CD4-positive, alpha-beta T cell treated with Interleukin-17A for 4 hours (primary cell): ENCODE measurements at regions not wholly inside any gene's neighbourhood (a gene's known extent, or its start where the extent isn't known, plus 50 kb on each side); places are given as distances from the start of the nearest gene placed in this dataset.

Source experiments
- DNase-seq: peaks from one replicate; pipeline ENCODE4 v3.0.0-alpha.2; 2020; ENCODE audit warnings: mixed read lengths

DNA sequence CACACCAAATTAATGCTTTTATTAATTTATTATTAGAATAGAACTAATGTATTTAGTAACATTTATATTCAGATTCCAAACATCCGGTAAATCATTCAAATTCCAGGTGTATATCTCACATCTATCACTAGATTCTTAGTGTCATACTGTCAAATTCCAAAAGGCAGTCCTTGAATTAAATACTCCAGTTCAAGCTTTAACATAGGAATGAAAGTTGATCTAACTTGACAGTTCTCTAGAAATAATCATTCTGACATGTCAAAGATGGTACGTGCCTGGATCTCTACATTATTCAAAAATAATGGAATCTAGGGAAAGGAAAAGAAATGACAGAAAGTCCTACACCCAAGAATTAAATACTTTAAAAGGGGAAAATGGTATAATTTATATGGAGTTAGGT is 1161.5 kb downstream of the PCDH9 start:
- no peak for DNase-seq

DNA sequence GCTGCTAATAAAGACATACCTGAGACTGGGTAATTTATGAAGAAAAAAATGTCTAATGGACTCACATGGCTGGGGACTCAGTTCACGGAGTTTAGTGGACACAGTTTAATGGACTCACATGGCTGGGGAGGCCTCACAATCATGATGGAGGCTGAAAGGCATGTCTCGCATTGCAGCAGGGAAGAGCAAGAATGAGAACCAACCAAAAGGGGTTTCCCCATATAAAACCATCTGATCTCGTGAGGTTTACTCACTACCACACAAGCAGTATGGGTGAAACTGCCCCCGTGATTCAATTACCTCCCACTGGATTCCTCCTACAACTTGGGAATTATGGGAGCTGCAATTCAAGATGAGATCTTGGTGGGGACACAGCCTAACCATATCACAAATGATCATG is 1181.2 kb downstream of the PCDH9 start:
- DNase-seq, result no peak

DNA sequence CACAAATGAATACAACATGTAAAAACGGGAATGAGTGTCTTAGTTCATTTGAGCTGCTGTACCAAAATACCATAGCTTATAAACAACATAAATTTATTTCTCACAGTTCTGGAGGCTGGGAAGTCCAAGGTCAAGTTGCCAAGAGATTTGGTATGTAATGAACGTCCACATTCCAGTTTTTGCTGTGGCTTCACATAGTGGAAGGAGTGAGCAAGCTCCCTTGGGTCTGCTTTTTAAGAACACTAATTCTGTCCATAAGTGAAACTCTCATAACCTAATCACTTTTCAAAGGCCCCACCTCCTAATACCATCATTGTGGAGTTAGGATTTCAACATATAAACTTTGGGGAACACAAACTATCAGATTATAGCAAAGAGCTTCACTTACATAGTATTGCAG is 1189.6 kb downstream of the PCDH9 start:
- DNase-seq, result no peak

DNA sequence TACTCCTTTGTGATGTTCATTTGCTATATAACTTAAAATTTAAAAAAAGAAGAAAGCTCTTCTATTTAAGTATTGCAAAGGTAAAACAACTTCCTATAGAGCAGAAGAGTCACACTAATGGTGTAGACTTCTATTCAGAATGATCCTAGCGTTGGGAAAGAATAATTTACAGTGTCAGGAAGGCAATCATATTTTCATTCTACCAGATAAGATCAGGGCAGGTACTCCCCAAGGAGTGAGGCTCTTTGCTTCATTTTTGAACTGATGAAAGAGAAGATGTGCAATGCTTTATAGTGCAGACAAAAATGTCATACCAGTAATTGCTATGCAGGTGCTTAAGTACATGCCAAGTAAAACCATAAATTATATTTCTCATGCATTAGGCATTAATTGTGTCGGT is 1193.0 kb downstream of the PCDH9 start:
- DNase-seq, result no peak

DNA sequence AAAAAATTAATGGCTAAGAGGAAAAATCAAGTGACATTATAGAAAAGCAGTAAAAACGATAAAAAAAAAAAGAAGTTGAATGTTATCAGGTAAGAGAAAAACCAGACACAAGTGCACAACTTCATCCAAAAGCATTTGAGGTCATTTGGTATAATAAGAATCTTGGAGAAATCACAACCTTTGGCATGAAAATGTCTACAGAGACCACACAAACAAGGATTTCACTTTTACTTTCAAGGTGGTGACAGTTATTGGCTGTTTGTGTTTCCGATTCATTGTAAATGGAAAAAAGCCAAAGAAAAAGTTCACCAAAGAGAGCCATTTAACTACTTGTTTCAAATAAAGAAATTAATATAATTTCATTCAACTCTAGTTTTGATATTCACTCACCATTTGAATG is 1193.5 kb downstream of the PCDH9 start:
- DNase-seq, result no peak

DNA sequence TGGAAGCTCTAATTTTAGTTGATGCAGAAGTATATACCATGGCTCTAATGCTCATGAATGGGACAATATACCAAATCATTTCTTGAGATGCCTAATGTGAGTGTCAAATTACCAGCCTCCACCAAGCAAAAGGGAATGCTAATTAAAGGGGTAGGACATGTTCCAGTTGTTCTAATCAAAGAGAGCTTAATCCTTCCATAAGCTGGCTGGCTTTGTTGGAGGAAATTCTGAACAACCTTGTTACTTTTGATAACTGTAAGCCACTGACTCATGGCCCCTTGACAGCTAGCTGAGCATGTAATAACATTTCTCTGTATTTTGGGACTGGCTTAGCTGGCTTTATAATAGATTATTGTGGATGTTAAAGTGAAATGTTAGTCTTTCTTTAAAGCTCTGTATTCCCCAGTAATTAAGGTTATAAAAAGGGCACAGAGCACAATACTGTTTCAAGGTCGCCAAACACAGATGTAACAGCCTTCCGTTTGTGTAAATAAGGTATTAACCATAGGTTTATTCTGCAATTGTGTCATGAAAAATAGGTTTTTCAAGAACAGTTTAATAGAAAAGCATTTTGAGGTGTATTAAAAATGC is 1194.0 kb downstream of the PCDH9 start:
- DNase-seq, result no peak

DNA sequence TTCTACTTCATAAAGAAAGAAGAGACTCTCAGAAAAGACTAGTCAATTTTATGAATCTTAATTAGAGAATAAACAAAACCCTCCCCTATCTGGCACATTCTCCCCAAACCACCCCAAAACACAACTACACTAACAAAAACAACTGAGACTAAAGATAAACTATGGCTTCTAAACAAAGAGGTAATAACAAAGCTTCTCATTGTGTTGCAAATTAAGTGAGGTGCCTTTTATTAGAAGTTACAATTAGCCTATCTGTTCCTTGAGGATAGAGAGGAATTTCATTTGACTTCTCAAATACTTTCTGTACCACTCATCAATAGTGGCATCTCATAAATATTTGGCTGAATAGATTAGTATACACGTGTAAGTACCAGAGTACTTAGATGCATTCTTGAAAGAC is 1196.2 kb downstream of the PCDH9 start:
- DNase-seq, result no peak

DNA sequence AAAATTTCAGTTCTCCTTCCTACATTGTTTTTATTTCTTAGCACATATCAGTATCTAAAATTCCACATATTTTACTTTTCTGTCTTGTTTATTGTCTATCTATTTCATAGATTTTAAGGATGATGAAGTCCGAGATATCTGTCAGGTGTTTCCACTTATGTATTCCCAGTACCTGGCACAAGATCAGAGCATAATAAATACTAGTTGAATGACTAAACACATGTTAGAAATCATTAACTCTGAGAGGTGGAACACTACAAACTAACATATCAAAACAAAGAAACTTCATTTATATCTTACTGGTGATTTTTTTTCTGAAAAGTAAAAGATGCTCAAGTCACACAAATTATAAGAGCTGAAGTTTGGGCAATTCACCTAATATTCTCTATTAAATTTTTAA is 1208.3 kb downstream of the PCDH9 start:
- no peak for DNase-seq

DNA sequence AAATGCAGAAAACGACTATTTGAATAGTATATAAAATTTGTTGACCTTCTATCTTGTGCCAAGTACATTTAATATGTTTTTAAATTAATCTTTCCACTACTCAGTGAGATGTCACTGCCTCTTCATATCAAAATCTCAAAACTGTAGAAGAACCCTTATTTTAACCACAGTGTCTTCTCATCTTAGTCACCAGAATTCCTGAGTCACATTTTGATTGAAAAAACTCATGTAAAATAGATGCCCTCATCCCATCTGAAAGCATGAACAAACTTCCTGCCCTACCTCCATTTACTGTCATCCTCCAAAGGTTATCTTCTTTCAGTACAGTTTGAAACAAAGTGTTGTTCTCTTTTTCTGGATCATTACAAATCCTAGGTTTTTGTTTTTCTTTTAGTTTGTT is 1215.4 kb downstream of the PCDH9 start:
- DNase-seq, result no peak

DNA sequence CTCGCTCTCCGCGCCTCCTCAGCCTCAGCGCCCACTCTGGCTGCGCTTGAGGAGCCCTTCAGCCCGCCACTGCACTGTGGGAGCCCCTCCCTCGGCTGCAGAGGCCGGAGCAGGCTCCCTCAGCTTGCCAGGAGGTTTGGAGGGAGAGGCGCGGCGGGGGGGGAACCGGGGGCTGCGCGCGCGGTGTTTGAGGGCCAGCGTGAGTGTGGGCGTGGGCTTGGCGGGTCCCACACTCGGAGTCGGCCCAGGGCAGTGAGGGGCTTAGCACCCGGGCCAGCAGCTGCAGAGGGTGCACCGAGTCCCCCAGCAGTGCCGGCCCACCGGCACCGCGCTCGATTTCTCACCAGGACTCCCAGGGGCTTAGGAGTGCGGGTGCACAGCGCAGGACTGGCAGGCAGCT is 1220.9 kb downstream of the PCDH9 start:
- DNase-seq, result no peak

- no peak for DNase-seq
Observed at GRCh38 chr13:66003558-66003957, 1226.6 kb downstream of the PCDH9 start.

- DNase-seq, result no peak
Observed at GRCh38 chr13:66001140-66001539, 1229.0 kb downstream of the PCDH9 start.

DNA sequence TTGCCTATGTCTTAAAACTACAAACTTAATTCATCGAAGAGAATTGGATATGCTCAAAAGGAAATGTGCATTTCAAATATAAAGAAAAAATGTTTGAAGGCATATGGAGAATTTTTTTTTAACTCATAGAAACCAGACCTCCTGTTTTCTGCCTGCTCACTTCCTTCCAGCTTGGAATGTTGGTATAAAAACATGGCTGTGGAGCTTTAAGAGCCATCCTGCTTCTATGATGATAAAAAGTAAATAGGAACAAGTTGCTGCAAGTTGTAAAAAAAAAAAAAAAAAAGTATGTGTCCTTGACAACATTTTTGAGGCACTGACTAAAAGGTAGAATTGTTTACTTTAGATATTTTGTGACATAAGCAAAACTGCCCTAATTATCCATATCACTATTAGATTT is 1230.7 kb downstream of the PCDH9 start:
- DNase-seq, result no peak

DNA sequence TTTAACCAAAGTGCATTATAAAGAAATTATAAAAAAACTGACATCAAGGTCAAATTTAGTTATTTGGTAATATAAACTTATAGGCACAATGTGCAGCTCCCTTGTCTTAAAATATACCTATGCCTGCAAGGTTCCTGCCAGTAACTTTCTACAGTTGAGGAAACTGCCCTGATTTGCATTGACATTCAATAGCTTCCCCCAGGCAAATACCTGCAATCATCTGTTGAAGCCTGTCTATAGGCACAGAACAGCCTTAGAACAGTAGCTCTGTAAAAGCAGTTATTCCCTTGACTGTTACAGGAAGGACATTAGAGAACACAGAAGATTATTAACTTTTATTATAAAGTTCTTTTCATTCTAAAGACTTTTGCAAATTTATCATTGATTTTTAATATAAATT is 1239.5 kb downstream of the PCDH9 start:
- DNase-seq, result no peak

DNA sequence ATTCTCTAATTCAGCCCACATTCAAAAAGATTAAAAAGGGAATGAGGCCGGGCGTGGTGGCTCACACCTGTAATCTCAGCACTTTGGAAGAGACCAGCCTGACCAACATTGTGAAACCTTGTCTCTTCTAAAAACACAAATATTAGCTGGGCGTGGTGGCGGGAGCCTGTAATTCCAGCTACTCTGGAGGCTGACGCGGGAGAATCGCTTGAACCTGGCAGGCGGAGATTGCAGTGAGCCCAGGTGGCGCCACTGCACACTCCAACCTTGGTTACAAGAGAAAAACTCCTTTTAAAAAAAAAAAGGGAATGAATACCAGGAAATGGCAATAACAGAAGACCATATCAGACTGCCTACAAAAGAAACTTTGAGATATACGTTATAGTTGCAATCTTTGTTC is 1244.5 kb downstream of the PCDH9 start:
- DNase-seq, result no peak

GRCh38 chr13:65977525-65977924 is 1252.6 kb downstream of the PCDH9 start:
- no peak for DNase-seq

GRCh38 chr13:65971541-65971940 is 1258.6 kb downstream of the PCDH9 start:
- no peak for DNase-seq

DNA sequence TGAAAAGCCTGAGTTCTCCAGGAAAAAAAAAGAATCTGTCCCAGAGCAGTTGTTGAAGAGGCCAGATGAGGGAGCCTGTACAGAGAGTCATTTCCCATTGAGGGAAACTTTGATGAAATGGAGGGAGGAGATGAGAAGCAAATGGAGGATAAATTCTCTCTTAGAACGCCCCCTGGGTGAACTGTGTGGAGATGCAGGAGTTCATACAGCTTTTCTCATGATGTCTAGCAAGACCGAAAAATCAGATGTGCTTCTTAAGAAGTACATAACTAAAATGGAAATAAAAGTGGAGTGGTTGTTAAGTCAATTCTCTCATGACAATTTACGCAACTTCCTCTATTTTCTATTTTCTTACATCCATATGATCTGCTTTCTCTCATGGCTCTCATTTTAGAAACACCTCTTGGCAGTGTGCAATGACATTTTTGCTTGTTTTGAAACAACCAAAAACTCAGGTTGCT is 1263.1 kb downstream of the PCDH9 start:
- DNase-seq, result no peak

GRCh38 chr13:65965501-65965900 is 1264.6 kb downstream of the PCDH9 start:
- DNase-seq, result no peak

- no peak for DNase-seq
Observed at GRCh38 chr13:65964672-65965071, 1265.5 kb downstream of the PCDH9 start.

GRCh38 chr13:65959305-65959704 is 1270.8 kb downstream of the PCDH9 start:
- no peak for DNase-seq

- DNase-seq, result no peak
Observed at GRCh38 chr13:65946387-65946786, 1283.7 kb downstream of the PCDH9 start.

DNA sequence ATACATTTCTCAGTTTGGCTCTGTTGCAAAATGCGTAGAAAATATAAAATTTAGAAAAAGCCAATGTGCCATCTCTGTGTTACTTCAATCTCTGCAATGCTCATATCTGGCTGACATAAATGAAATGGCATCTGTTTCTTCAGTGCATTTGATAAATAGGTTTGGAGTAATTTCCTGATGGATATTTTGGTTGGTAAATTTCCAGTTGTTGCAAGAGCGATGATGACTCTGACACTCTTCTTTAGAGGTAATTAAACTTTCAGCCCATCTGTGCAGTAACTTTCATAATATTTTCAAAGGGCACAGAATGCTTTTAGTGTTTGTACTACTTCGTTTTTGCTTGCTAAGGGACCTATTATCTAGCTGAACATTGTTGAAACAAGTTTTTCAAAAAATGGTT is 1286.4 kb downstream of the PCDH9 start:
- DNase-seq, result no peak

- no peak for DNase-seq
Observed at GRCh38 chr13:65943024-65943423, 1287.1 kb downstream of the PCDH9 start.

DNA sequence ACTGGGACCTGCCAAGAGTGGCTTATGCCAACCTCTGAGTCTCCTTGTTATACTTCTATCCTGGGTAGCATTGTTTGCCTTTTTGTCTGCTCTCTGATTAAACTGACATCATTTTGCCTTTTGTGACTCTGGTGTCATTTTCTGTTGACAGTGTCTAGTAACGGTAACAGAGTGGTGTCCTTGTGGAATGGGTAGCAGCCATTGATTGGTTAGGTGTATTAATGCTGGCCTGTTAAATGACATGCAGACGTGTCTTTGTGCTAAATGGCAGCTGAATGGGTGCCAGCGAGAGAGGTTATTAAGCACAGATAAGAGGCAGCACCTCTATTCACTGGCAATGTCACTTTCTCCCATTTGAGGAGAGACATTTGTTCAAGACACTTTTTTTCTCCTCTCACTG is 1289.4 kb downstream of the PCDH9 start:
- DNase-seq, result no peak

- DNase-seq, result no peak
Observed at GRCh38 chr13:65937251-65937650, 1292.9 kb downstream of the PCDH9 start.
